NCI-H1436 treated with DMSO at 0.1 percent for 48 hours (cell line): ENCODE measurements at regions not wholly inside any gene's neighbourhood (a gene's known extent, or its start where the extent isn't known, plus 50 kb on each side); places are given as distances from the start of the nearest gene placed in this dataset.

ENCODE experiments used
- DNase-seq: peaks from one replicate; lab custom pipeline; 2025; lab: John Stamatoyannopoulos, UW

- no peak for DNase-seq
These were observed 109.8 kb downstream of the DDX1 start for GRCh38 chr2:15701341-15701907.

DNA sequence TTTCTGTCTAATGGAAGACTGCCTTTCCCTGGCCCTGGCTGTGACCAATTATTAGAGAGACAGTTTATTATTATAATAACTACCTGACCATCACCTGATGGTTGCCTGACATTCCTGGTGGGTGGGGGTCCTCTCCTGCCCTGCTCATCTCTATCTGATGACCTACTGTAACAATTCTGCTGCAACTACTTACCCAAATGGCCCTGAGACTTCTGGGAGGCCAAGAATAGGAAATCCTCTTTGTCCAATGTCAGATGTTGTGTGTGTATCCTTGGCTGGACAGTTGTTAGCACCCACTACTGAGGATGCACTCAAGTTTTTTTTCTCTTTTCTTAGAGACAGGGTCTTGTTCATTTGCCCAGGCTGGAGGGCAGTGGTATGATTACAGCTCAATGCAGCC, 110.3 kb downstream of the DDX1 start:
- no peak for DNase-seq

DNA sequence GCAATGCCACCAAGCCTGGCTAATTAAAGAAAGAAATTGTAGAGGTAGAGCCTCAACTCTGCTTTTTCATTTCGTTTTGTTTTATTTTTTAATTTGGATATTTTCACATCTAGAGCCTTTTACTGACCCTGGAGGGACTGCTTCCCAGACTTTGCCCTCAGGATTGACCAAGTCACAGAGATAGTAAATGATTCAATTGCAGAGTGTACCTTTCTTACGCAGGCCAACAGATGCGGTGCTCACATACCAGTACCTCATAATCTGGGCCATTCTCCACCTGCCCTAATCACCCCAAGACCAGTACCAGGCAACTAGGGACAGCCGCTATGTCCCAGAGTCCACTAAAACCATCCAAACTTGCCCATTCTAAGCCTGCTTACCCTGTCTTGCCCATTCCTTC, 110.8 kb downstream of the DDX1 start:
- DNase-seq, result no peak

DNA sequence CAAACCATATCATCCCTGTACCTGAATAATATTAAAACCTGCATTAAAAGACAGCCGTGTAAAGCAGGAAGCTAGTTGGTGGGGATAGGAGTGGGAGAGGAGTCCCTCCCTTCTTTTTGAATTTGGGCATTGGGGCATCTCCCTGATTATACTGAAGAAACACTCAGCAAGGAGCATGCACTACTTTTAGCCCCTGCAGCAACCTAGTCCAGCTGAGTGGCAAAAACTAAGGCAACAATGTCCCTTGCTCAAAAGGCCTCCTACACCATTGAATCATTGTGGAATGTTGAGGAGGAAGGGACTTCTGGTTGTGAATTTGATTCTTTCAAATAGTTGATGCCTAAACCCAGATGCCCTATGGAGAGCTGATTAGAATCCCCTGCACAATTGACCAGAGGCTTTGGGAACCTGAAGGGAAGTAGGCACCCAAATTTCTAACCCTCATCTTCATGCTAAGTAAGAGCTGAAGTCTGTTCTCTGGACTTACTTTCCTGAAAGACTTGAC, 111.7 kb downstream of the DDX1 start:
- DNase-seq, result no peak

DNA sequence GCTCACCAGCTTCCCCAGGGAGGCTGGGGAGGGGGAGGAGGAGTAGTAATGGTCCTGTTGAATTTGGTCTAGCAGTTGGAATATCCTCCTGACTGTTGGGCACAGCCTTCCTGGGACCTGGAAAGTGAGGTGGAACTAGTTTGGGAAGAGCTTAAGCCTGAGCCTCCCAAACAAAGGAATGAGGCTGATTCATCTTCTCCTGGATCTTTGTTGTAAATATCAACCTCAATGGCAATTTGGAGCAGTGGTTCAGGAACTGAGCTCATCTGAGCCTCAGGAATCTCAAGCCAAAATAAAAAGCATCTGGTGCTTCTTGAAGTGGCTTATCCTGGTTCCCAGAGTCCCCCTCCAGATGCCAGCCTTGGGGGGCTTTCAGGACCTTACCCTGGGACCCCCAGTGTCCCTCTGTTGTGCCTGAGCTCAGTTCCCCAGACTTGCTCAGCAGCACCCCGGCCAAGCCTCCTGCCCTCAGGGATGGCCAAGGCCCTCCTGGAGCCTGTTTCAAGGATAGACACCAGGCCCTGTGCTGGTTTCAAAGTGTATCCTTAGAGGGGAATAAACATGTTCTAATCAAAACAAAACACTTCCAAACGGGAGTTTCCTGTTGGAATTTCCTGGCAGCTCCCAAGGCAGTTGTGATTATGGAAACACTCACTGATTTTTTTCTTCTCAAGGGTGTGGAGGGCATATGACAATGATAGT, 112.6 kb downstream of the DDX1 start:
- DNase-seq, result no peak

GRCh38 chr2:15704788-15705115, 113.1 kb downstream of the DDX1 start:
- no peak for DNase-seq

DNA sequence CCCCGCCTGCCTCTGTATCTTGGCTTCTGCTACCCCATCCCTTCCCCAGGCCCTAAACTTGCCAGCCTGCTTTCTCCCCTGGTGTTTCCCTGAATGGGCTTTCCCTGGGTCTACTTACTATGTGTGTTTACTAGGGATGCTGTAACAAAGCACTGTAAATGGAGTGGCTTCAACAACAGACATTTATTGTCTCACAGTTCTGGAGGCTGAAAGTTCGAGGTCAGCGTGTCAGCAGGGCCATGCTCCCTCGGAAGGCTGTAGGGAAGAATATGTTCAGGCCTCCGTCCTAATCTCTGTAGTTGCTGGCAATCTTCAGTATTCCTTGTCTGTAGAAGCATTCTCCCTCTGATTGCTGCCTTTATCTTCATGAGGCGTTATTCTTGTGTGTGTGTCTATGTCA, 113.6 kb downstream of the DDX1 start:
- no peak for DNase-seq

DNA sequence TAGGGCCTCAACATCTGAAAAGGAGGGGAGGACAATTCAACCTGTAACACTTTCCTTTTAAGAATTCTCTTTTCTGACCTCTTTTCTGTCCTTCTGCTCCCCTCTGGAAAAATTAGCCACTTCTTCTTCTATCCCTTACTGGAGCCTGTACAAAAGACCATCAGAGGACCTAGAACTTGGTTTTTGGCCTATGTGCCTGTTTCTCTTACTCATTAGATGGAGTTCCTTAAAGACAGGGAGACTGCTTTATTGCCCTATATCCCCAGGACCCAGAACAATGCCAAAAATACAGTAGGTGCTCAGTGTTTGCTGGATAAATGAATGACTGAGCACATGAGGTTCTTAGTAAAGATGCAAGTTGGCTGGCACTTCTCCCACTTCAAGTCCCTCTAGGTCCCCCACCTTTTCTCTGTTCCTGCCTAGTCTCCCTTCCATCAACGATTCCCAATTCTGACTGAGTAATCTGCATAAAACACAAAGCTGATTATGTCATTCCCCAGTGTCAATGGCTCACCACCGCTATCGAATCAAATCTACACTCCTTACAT, 114.2 kb downstream of the DDX1 start:
- no peak for DNase-seq

DNA sequence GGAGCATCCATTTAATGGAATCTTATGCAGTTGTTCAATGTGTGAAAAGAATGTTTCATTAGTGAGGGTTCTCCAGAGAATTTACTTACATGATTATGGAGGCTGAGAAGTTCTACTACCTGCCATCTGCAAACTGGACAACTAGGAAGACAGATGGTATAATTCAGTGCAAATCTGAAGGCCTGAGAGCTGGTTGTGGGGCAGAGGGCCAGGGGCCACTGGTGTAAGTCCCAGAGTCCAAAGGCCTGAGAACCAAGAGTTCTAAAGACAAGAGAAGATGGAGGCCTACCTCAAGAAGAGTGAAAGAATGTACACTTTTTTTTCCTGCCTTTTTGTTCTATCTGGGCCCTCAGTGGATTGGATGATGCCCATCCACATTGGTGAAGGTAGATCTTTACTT, 114.8 kb downstream of the DDX1 start:
- no peak for DNase-seq

- DNase-seq, result no peak
These were observed 115.4 kb downstream of the DDX1 start for GRCh38 chr2:15706986-15707632.

GRCh38 chr2:15708161-15708560, 116.5 kb downstream of the DDX1 start:
- no peak for DNase-seq

- DNase-seq, result no peak
These were observed 117.5 kb downstream of the DDX1 start for GRCh38 chr2:15708865-15709820.

GRCh38 chr2:15711126-15711860, 119.6 kb downstream of the DDX1 start:
- DNase-seq, result no peak

- no peak for DNase-seq
These were observed 121.1 kb downstream of the DDX1 start for GRCh38 chr2:15712551-15713342.

GRCh38 chr2:15713475-15713874, 121.8 kb downstream of the DDX1 start:
- DNase-seq, result no peak

- no peak for DNase-seq
These were observed 122.3 kb downstream of the DDX1 start for GRCh38 chr2:15714002-15714401.

- no peak for DNase-seq
These were observed 122.9 kb downstream of the DDX1 start for GRCh38 chr2:15714609-15715008.

- DNase-seq, result no peak
These were observed 123.9 kb downstream of the DDX1 start for GRCh38 chr2:15715596-15715995.

DNA sequence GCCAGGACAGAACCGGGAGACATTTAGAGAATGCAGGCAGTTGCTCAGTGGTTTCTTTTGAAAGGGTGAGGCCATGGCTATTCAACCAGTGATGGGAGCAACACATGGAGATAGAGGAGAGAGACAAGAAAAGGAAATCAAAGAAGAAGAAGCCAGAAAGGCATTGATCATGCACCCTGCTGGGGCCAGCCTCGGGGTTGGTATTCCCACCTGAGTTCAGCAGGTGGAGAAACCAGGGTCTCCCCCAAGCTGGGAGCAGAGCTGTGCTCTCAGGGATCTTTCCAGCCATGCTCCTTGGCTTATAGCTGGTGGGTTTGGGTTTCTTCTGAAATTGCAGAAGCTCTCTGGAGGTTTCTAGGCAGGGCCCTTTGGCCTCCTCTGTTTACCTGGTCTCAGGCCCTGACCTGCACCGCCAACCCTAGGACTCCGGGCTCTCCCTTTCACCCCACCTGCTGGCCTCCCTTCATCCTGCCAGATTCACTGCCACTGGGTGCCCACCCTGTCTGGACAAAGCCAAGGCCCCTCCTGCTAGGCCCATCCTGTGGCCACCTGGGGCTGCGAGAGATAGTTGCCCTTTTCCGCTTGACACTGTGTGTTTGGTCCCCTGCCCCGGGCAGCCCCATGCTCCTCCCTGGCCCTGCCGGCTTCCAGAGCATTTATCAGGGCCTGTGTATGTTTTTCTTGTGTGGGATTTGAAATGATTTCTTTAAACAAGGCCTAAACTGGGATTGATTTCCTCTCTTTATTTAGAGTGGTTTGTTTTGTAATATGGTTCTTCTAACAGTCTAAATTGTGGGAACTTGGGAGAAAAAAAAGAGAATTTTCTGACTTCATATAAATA, 126.7 kb downstream of the DDX1 start:
- no peak for DNase-seq

DNA sequence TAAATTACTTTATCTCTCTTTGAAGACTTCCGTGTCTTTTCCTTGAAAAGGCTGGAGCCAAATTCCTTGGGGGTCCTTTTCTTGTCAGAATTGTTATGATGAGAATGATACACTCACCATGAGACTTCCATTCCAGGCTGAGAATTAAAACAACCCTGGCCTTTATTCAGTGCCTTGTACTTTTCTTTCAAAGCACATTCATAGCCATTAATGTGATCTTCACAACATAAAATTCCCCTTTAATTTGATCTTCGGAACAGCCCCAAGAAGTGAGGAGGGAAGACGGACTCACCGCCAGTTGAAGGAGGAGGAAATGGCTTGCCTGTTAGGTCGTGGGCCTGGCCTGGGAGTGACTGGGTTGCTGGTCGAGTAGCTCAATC, 127.3 kb downstream of the DDX1 start:
- DNase-seq, result no peak
